ENCODE measurements at regions not wholly inside any gene's neighbourhood (a gene's known extent, or its start where the extent isn't known, plus 50 kb on each side); places are given as distances from the start of the nearest gene placed in this dataset.

GRCh38 chr3:20400686-20401085 is 214.7 kb upstream of the SGO1 start:
- TF ChIP-seq CTCF (IDR thresholded peaks at IDR 0.05) = no peak
- no peak for TF ChIP-seq POLR2A (IDR thresholded peaks at IDR 0.05)

Measured in thyroid gland (tissue), 4 donors.